IMR-90 (cell line): ENCODE measurements at regions not wholly inside any gene's neighbourhood (a gene's known extent, or its start where the extent isn't known, plus 50 kb on each side); places are given as distances from the start of the nearest gene placed in this dataset.

Source experiments
- ATAC-seq: fragments of 200-7000 bp; cut with Tn5 transposase; 2 replicates; pipeline ENCODE4 v1.9.1; 2020; ENCODE audit warnings: low read depth, mild to moderate bottlenecking, moderate library complexity
- BruUV-seq: library from RNA; stranded (reverse); fragments of 400-500 nt; replicated peaks from 2 replicates; lab custom pipeline; 2021; lab: Mats Ljungman, UMichigan
- CTCF ChIA-PET: fragments of 300-600 bp; formaldehyde crosslinking; extraction: SDS; loops from one replicate; lab custom pipeline; 2021; ENCODE audit warnings: antibody characterized with exemption; lab: Yijun Ruan, JAX
- POLR2A ChIA-PET: fragments of 300-600 bp; sonication (Branson Sonifier 250); formaldehyde crosslinking; loops from one replicate; lab custom pipeline; 2022; ENCODE audit warnings: antibody characterized with exemption; ENCODE audit not compliant: unreplicated experiment; lab: Charles Lee
- DNase-seq: peaks from one replicate; pipeline ENCODE4 v3.0.0; 2013
- H2AFZ ChIP-seq: replicated peaks from 2 replicates; pipeline ENCODE3; 2013; ENCODE audit warnings: low read length, mild to moderate bottlenecking; ENCODE audit not compliant: poor library complexity
- H2AK5ac ChIP-seq: 2 replicates; pipeline ENCODE4 v1.6.1; 2013; ENCODE audit warnings: low read depth, low read length, inconsistent platforms
- H2AK9ac ChIP-seq: replicated peaks from 2 replicates; pipeline ENCODE3; 2013; ENCODE audit warnings: mild to moderate bottlenecking, low read depth, low read length, moderate library complexity; ENCODE audit not compliant: poor library complexity
- H2BK120ac ChIP-seq: 2 replicates; pipeline ENCODE4 v1.6.1; 2013; ENCODE audit warnings: low read depth, low read length, inconsistent platforms
- H2BK15ac ChIP-seq: 3 replicates; pipeline ENCODE4 v1.6.1; 2013; ENCODE audit warnings: low read depth, low read length, inconsistent platforms
- H2BK20ac ChIP-seq: 2 replicates; pipeline ENCODE4 v1.6.1; 2013; ENCODE audit warnings: low read depth, mild to moderate bottlenecking, inconsistent platforms, low read length, moderate library complexity
- H2BK5ac ChIP-seq: 2 replicates; pipeline ENCODE4 v1.6.1; 2013; ENCODE audit warnings: mild to moderate bottlenecking, low read depth, low read length, inconsistent platforms; ENCODE audit not compliant: poor library complexity, severe bottlenecking
- H3K14ac ChIP-seq: replicated peaks from 2 replicates; pipeline ENCODE4 v1.6.1; 2013; ENCODE audit warnings: low read depth, low read length, inconsistent platforms
- H3K18ac ChIP-seq: 2 replicates; pipeline ENCODE4 v1.6.1; 2013; ENCODE audit warnings: low read depth, low read length, control low read depth
- H3K23ac ChIP-seq: 2 replicates; pipeline ENCODE4 v1.6.1; 2013; ENCODE audit warnings: low read depth, low read length, inconsistent platforms
- H3K27ac ChIP-seq: 2 replicates; pipeline ENCODE4 v1.5.1; 2013; ENCODE audit warnings: mild to moderate bottlenecking, control low read depth, low read length; ENCODE audit not compliant: insufficient read depth
- H3K27me3 ChIP-seq: 2 replicates; pipeline ENCODE4 v1.6.1; 2013; ENCODE audit warnings: low read length; ENCODE audit not compliant: control insufficient read depth, insufficient read depth
- H3K36me3 ChIP-seq: 2 replicates; pipeline ENCODE4 v1.6.1; 2013; ENCODE audit warnings: low read length, mixed read lengths; ENCODE audit not compliant: control insufficient read depth, insufficient read depth
- H3K4ac ChIP-seq: 2 replicates; pipeline ENCODE4 v1.6.1; 2013; ENCODE audit warnings: low read depth, low read length, inconsistent platforms
- H3K4me1 ChIP-seq: 2 replicates; pipeline ENCODE4 v1.6.1; 2013; ENCODE audit warnings: low read length, mixed read lengths; ENCODE audit not compliant: control insufficient read depth, insufficient read depth
- H3K4me2 ChIP-seq: 2 replicates; pipeline ENCODE4 v1.6.1; 2013; ENCODE audit warnings: low read depth, mild to moderate bottlenecking, control low read depth, low read length, moderate library complexity
- H3K4me3 ChIP-seq: 2 replicates; pipeline ENCODE4 v1.5.1; 2013; ENCODE audit warnings: low read depth, mild to moderate bottlenecking, control low read depth, low read length, moderate library complexity; ENCODE audit not compliant: insufficient read depth
- H3K56ac ChIP-seq: 2 replicates; pipeline ENCODE4 v1.6.1; 2013; ENCODE audit warnings: low read length, inconsistent platforms; ENCODE audit not compliant: insufficient read depth; ENCODE audit errors: extremely low read depth
- H3K79me1 ChIP-seq, 2 experiments: 2 replicates each; pipeline ENCODE4 v1.6.1; 2013; ENCODE audit warnings: low read length in 2 of 2, inconsistent platforms in 1 of 2, low read depth in 1 of 2
- H3K9ac ChIP-seq: 2 replicates; pipeline ENCODE4 v1.6.1; 2013; ENCODE audit warnings: low read depth, low read length, control low read depth
- H3K9me1 ChIP-seq: 2 replicates; pipeline ENCODE4 v1.6.1; 2013; ENCODE audit warnings: low read length, inconsistent platforms; ENCODE audit not compliant: insufficient read depth
- H3K9me3 ChIP-seq: 2 replicates; pipeline ENCODE4 v1.6.1; 2013; ENCODE audit warnings: low read length; ENCODE audit not compliant: control insufficient read depth, insufficient read depth
- H4K20me1 ChIP-seq: 2 replicates; pipeline ENCODE4 v1.6.1; 2013; ENCODE audit warnings: low read length, inconsistent platforms; ENCODE audit not compliant: insufficient read depth
- H4K5ac ChIP-seq: 2 replicates; pipeline ENCODE4 v1.6.1; 2013; ENCODE audit warnings: mild to moderate bottlenecking, low read depth, low read length, control low read depth
- H4K8ac ChIP-seq, 2 experiments: 2 replicates each; pipeline ENCODE4 v1.6.1; 2013; ENCODE audit warnings: low read depth in 2 of 2, low read length in 2 of 2, control low read depth in 1 of 2, inconsistent platforms in 1 of 2
- H4K91ac ChIP-seq: 2 replicates; pipeline ENCODE4 v1.6.1; 2013; ENCODE audit warnings: low read depth, low read length, inconsistent platforms; ENCODE audit not compliant: insufficient read depth
- BHLHE40 ChIP-seq: fragments of 150-350 bp; IDR thresholded peaks from 2 replicates; pipeline ENCODE4 v1.6.1; 2016; ENCODE audit warnings: mild to moderate bottlenecking, low read depth, low read length
- CEBPB ChIP-seq: IDR thresholded peaks from 2 replicates; pipeline ENCODE4 v1.6.1; 2012; ENCODE audit warnings: low read depth, low read length, improper control_type of control experiment
- CHD1 ChIP-seq: IDR thresholded peaks from 2 replicates; pipeline ENCODE4 v1.6.1; 2012; ENCODE audit warnings: low read depth, low read length, improper control_type of control experiment
- FOS ChIP-seq: fragments of 150-350 bp; IDR thresholded peaks from 2 replicates; pipeline ENCODE4 v1.6.1; 2016; ENCODE audit warnings: low read depth, low read length
- MAFK ChIP-seq: IDR thresholded peaks from 2 replicates; pipeline ENCODE4 v1.6.1; 2012; ENCODE audit warnings: low read depth, low read length, improper control_type of control experiment
- MAZ ChIP-seq: IDR thresholded peaks from 2 replicates; pipeline ENCODE4 v1.6.1; 2012; ENCODE audit warnings: low read depth, mild to moderate bottlenecking, low read length, improper control_type of control experiment, moderate library complexity, borderline replicate concordance
- MXI1 ChIP-seq: IDR thresholded peaks from 2 replicates; pipeline ENCODE4 v1.6.1; 2012; ENCODE audit warnings: low read depth, mild to moderate bottlenecking, low read length, moderate library complexity, borderline replicate concordance
- NFE2L2 ChIP-seq: fragments of 150-350 bp; IDR thresholded peaks from 2 replicates; pipeline ENCODE4 v1.6.1; 2016; ENCODE audit warnings: low read depth, mild to moderate bottlenecking, low read length
- POLR2A ChIP-seq: IDR thresholded peaks from 2 replicates; pipeline ENCODE4 v1.6.1; 2012; ENCODE audit warnings: mild to moderate bottlenecking, low read depth, low read length
- SMC3 ChIP-seq: fragments of 150-350 bp; IDR thresholded peaks from 2 replicates; pipeline ENCODE4 v1.6.1; 2016; ENCODE audit warnings: low read depth, mild to moderate bottlenecking, antibody characterized with exemption, low read length, moderate library complexity
- WGBS, 2 experiments: methylation state at CpG; one replicate each; pipeline versions ENCODE4 v1.1.5 to v1.1.7; 2013; ENCODE audit warnings: missing lambda C conversion rate in 2 of 2; ENCODE audit not compliant: insufficient read length in 1 of 2; ENCODE audit errors: extremely low coverage in 2 of 2; 5-methylcytosine and 5-hydroxymethylcytosine counted together
- dilution Hi-C: fragments of 300-500 bp; cut with HindIII; formaldehyde crosslinking; loops from one replicate; pipeline ENCODE4 v1.14.3; 2018; ENCODE audit warnings: low sequenced_read_pairs; ENCODE audit not compliant: unreplicated experiment
- in situ Hi-C: fragments of 300-500 bp; cut with MboI; formaldehyde crosslinking; loops from 3 replicates; pipeline ENCODE4 v1.14.3; 2019; ENCODE audit warnings: low sequenced_read_pairs, inconsistent platforms, mixed read lengths
- intact Hi-C: fragments of 100-400 bp; cut with micrococcal nuclease; formaldehyde crosslinking; loops from 2 replicates; pipeline ENCODE4 v1.10.0; 2022
- TF ChIP-seq, protein P1 (sequence below): conservative IDR thresholded peaks from 2 replicates; pipeline ENCODE4 v1.5.1; 2012; ENCODE audit warnings: mild to moderate bottlenecking, low read depth, low read length, improper control_type of control experiment

DNA sequence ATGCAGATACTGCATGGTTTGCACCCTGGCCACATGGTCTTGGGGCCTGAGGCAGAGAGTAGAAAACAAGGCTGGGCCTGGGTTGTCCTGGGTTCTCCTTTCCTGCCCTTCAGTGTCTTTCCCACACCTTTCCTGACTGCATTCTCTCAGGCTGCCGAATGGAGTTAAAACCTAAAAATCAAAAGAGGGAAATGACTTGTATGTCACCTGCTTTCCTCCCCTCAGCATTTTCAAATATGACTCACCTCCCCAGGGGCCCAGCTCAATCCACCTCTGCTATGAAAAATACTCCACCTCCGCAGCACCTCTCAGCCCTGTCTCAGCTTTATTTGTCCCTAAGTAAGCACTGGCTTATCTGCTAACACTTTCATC lies 457.8 kb upstream of the MEX3C start:
- H4K8ac ChIP-seq: no peak overlapping the region
- H3K4ac ChIP-seq: no peak overlapping the region
- H3K23ac ChIP-seq: no peak overlapping the region
- intact Hi-C loops: no loop called here
- no peak overlapping the region for H2AFZ ChIP-seq
- no peak for TF ChIP-seq NFE2L2
- TF ChIP-seq MXI1: no peak
- TF ChIP-seq MAZ: no peak
- no peak for TF ChIP-seq CHD1
- TF ChIP-seq CEBPB: no peak
- TF ChIP-seq BHLHE40: no peak
- TF ChIP-seq SMC3: no peak
- TF ChIP-seq MAFK: no peak
- no peak for TF ChIP-seq FOS
- no peak for TF ChIP-seq POLR2A
- TF ChIP-seq, protein P1, sequence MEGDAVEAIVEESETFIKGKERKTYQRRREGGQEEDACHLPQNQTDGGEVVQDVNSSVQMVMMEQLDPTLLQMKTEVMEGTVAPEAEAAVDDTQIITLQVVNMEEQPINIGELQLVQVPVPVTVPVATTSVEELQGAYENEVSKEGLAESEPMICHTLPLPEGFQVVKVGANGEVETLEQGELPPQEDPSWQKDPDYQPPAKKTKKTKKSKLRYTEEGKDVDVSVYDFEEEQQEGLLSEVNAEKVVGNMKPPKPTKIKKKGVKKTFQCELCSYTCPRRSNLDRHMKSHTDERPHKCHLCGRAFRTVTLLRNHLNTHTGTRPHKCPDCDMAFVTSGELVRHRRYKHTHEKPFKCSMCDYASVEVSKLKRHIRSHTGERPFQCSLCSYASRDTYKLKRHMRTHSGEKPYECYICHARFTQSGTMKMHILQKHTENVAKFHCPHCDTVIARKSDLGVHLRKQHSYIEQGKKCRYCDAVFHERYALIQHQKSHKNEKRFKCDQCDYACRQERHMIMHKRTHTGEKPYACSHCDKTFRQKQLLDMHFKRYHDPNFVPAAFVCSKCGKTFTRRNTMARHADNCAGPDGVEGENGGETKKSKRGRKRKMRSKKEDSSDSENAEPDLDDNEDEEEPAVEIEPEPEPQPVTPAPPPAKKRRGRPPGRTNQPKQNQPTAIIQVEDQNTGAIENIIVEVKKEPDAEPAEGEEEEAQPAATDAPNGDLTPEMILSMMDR: no peak
- H2BK5ac ChIP-seq: no peak overlapping the region
- no peak overlapping the region for H2BK120ac ChIP-seq
- H3K14ac ChIP-seq: no peak overlapping the region
- H3K4me2 ChIP-seq: no peak overlapping the region
- H3K27me3 ChIP-seq: no peaks in the 10 kb centered on the region
- H2AK9ac ChIP-seq: no peak overlapping the region
- ChIA-PET POLR2A (no interaction called here), CTCF (no interaction called here)
- no peaks in the 10 kb centered on the region for H3K79me1 ChIP-seq
- H3K9ac ChIP-seq: no peak overlapping the region
- H3K9me3 ChIP-seq: peaks cover 21% of the 10 kb centered on the region; the same call in 1 of the 2 replicates
- H3K18ac ChIP-seq: no peak overlapping the region
- H4K91ac ChIP-seq: no peak overlapping the region
- in situ Hi-C loops: loop anchor here (25.0 kb wide), 1 partner anchor 1032 kb away; no protein-coding TSS in a partner anchor
- H3K4me3 ChIP-seq: no peak overlapping the region
- DNase-seq: no peak
- H2BK20ac ChIP-seq: no peak overlapping the region
- H2AK5ac ChIP-seq: no peak overlapping the region
- H3K56ac ChIP-seq: no peak overlapping the region
- no TSS peak for BruUV-seq
- H4K5ac ChIP-seq: no peak overlapping the region
- WGBS, 2 experiments: no CpG with 5 or more reads among the region's 2 CpGs
- no peak for ATAC-seq
- H2BK15ac ChIP-seq: no peak overlapping the region
- dilution Hi-C loops: no loop called here
- H3K27ac ChIP-seq: no peak overlapping the region
- H3K36me3 ChIP-seq: no peaks in the 10 kb centered on the region
- no peaks in the 10 kb centered on the region for H3K9me1 ChIP-seq
- no peaks in the 10 kb centered on the region for H4K20me1 ChIP-seq
- no peaks in the 10 kb centered on the region for H3K4me1 ChIP-seq
